IPS DF 6.9 (cell line): ENCODE measurements at regions not wholly inside any gene's neighbourhood (a gene's known extent, or its start where the extent isn't known, plus 50 kb on each side); places are given as distances from the start of the nearest gene placed in this dataset.
A peak's percentile ranks its signal among the peaks of the same experiment; 100 is the strongest.

Source experiments
- DNase-seq: peaks from one replicate; pipeline ENCODE4 v3.0.0-alpha.2; 2013; ENCODE audit warnings: low read depth, low spot score
- H3K27ac ChIP-seq: one replicate; pipeline ENCODE4 v1.5.1; 2013; ENCODE audit warnings: low read length, control low read depth
- H3K27me3 ChIP-seq: 2 replicates; pipeline ENCODE4 v1.6.1; 2013; ENCODE audit warnings: mild to moderate bottlenecking, low read length; ENCODE audit not compliant: control insufficient read depth, insufficient read depth
- H3K36me3 ChIP-seq: 2 replicates; pipeline ENCODE4 v1.6.1; 2013; ENCODE audit warnings: low read length; ENCODE audit not compliant: control insufficient read depth, insufficient read depth
- H3K4me1 ChIP-seq: 2 replicates; pipeline ENCODE4 v1.6.1; 2013; ENCODE audit warnings: low read length; ENCODE audit not compliant: control insufficient read depth, insufficient read depth
- H3K4me3 ChIP-seq: 2 replicates; pipeline ENCODE4 v1.5.1; 2013; ENCODE audit warnings: mild to moderate bottlenecking, low read length
- H3K9me3 ChIP-seq: 2 replicates; pipeline ENCODE4 v1.6.1; 2013; ENCODE audit warnings: low read length, inconsistent platforms; ENCODE audit not compliant: control insufficient read depth, insufficient read depth
- WGBS: extraction: QIAGEN DNeasy Blood & Tissue Kit; methylation state at CpG from one replicate; pipeline ENCODE4 v1.1.7; 2013; ENCODE audit warnings: mixed read lengths, missing lambda C conversion rate; ENCODE audit not compliant: insufficient read length, insufficient coverage; 5-methylcytosine and 5-hydroxymethylcytosine counted together

- DNase-seq = no peak
- H3K27me3 ChIP-seq = no peaks in the 10 kb centered on the region; the same call in 1 of the 2 replicates
- no peaks in the 10 kb centered on the region for H3K36me3 ChIP-seq
- no peaks in the 10 kb centered on the region for H3K4me1 ChIP-seq
- WGBS = no CpG with 5 or more reads among the region's 3 CpGs
- no peak overlapping the region for H3K27ac ChIP-seq
- no peaks in the 10 kb centered on the region for H3K9me3 ChIP-seq
- no peak overlapping the region for H3K4me3 ChIP-seq
These were observed 184.9 kb upstream of the TSHZ2 start for GRCh38 chr20:52787216-52787615.

- DNase-seq = no peak
- no CpG with 5 or more reads among the region's 6 CpGs for WGBS
- no peak overlapping the region for H3K4me3 ChIP-seq
These were observed 186.5 kb upstream of the TSHZ2 start for GRCh38 chr20:52785679-52786078.

GRCh38 chr20:52783769-52784168, 188.4 kb upstream of the TSHZ2 start:
- Histone ChIP-seq H3K9me3 (no peaks in the 10 kb centered on the region), H3K4me3 (no peak overlapping the region), H3K27me3 (no peaks in the 10 kb centered on the region; the same call in 1 of the 2 replicates), H3K4me1 (no peaks in the 10 kb centered on the region), H3K27ac (no peak overlapping the region), H3K36me3 (no peaks in the 10 kb centered on the region)
- WGBS = no CpG with 5 or more reads among the region's 2 CpGs
- peak; percentile 43 for DNase-seq

More at GRCh38 chr20:52785679-52786078, 186.5 kb upstream of the TSHZ2 start:
- no peaks in the 10 kb centered on the region for H3K36me3 ChIP-seq
- no peaks in the 10 kb centered on the region for H3K9me3 ChIP-seq
- no peak overlapping the region for H3K27ac ChIP-seq
- H3K4me1 ChIP-seq = no peaks in the 10 kb centered on the region
- H3K27me3 ChIP-seq = no peaks in the 10 kb centered on the region; the same call in 1 of the 2 replicates

- WGBS = no CpG with 5 or more reads among the region's 2 CpGs
- Histone ChIP-seq H3K4me3 (no peak overlapping the region), H3K4me1 (no peaks in the 10 kb centered on the region), H3K27me3 (no peaks in the 10 kb centered on the region), H3K36me3 (no peaks in the 10 kb centered on the region), H3K27ac (no peak overlapping the region), H3K9me3 (no peaks in the 10 kb centered on the region)
- DNase-seq = no peak
These were observed 191.7 kb upstream of the TSHZ2 start for GRCh38 chr20:52780462-52780861.

- H3K9me3 ChIP-seq = no peaks in the 10 kb centered on the region
- no peak overlapping the region for H3K4me3 ChIP-seq
- no peaks in the 10 kb centered on the region for H3K27me3 ChIP-seq
- no peaks in the 10 kb centered on the region for H3K4me1 ChIP-seq
- H3K36me3 ChIP-seq = no peaks in the 10 kb centered on the region
- WGBS = 100% methylated on average over 2 of the region's 3 CpGs
- DNase-seq = no peak
- no peak overlapping the region for H3K27ac ChIP-seq
These were observed 193.0 kb upstream of the TSHZ2 start for GRCh38 chr20:52779125-52779524.

GRCh38 chr20:52777171-52777570, 195.0 kb upstream of the TSHZ2 start:
- no peaks in the 10 kb centered on the region for H3K36me3 ChIP-seq
- no peak overlapping the region for H3K4me3 ChIP-seq
- DNase-seq = no peak
- no peak overlapping the region for H3K27ac ChIP-seq
- no peaks in the 10 kb centered on the region for H3K4me1 ChIP-seq
- no peaks in the 10 kb centered on the region for H3K27me3 ChIP-seq
- no peaks in the 10 kb centered on the region for H3K9me3 ChIP-seq
- no CpG with 5 or more reads among the region's 4 CpGs for WGBS

- Histone ChIP-seq H3K27me3 (no peaks in the 10 kb centered on the region), H3K4me3 (no peak overlapping the region), H3K36me3 (no peaks in the 10 kb centered on the region), H3K4me1 (no peaks in the 10 kb centered on the region), H3K9me3 (no peaks in the 10 kb centered on the region), H3K27ac (no peak overlapping the region)
- no peak for DNase-seq
- WGBS = no CpG with 5 or more reads among the region's 2 CpGs
These were observed 196.4 kb upstream of the TSHZ2 start for GRCh38 chr20:52775786-52776185.

- no peak overlapping the region for H3K4me3 ChIP-seq
- H3K27me3 ChIP-seq = no peaks in the 10 kb centered on the region
- no peak overlapping the region for H3K27ac ChIP-seq
- WGBS = no CpG with 5 or more reads among the region's 6 CpGs
- H3K4me1 ChIP-seq = no peaks in the 10 kb centered on the region
- no peak for DNase-seq
- no peaks in the 10 kb centered on the region for H3K9me3 ChIP-seq
- H3K36me3 ChIP-seq = no peaks in the 10 kb centered on the region
These were observed 203.5 kb upstream of the TSHZ2 start for GRCh38 chr20:52768694-52769093.

- DNase-seq = no peak
- no CpG with 5 or more reads among the region's 7 CpGs for WGBS
- Histone ChIP-seq H3K27me3 (no peaks in the 10 kb centered on the region), H3K36me3 (no peaks in the 10 kb centered on the region), H3K4me3 (no peak overlapping the region), H3K27ac (no peak overlapping the region), H3K9me3 (no peaks in the 10 kb centered on the region), H3K4me1 (no peaks in the 10 kb centered on the region)
These were observed 205.3 kb upstream of the TSHZ2 start for GRCh38 chr20:52766645-52767435.

- no peak for DNase-seq
- no peak overlapping the region for H3K4me3 ChIP-seq
- no peak overlapping the region for H3K27ac ChIP-seq
- H3K36me3 ChIP-seq = no peaks in the 10 kb centered on the region
- no CpG with 5 or more reads among the region's 9 CpGs for WGBS
- H3K27me3 ChIP-seq = no peaks in the 10 kb centered on the region
- no peaks in the 10 kb centered on the region for H3K9me3 ChIP-seq
- H3K4me1 ChIP-seq = no peaks in the 10 kb centered on the region
These were observed 208.8 kb upstream of the TSHZ2 start for GRCh38 chr20:52763321-52763853.

GRCh38 chr20:52761867-52762266, 210.3 kb upstream of the TSHZ2 start:
- no peaks in the 10 kb centered on the region for H3K27me3 ChIP-seq
- no peak overlapping the region for H3K27ac ChIP-seq
- no peaks in the 10 kb centered on the region for H3K36me3 ChIP-seq
- no CpG with 5 or more reads among the region's 1 CpG for WGBS
- H3K9me3 ChIP-seq = no peaks in the 10 kb centered on the region
- no peak for DNase-seq
- H3K4me1 ChIP-seq = no peaks in the 10 kb centered on the region
- H3K4me3 ChIP-seq = no peak overlapping the region
